HuH-7.5 (cell line): ENCODE measurements at regions not wholly inside any gene's neighbourhood (a gene's known extent, or its start where the extent isn't known, plus 50 kb on each side); places are given as distances from the start of the nearest gene placed in this dataset.
"Not testable (repeated sequence)": the region's sequence is repeated elsewhere in the genome, so short reads cannot be mapped to it uniquely, and the experiment has no call there.

Experiments
- DNase-seq: peaks from one replicate; pipeline ENCODE4 v3.0.0; 2011; ENCODE audit warnings: low spot score

GRCh38 chr15:63434576-63435186, 53.0 kb upstream of the CA12 start:
- DNase-seq, result no peak

- no peak for DNase-seq
These were observed 53.7 kb upstream of the CA12 start for GRCh38 chr15:63435204-63435820.

- no peak for DNase-seq
These were observed 54.7 kb upstream of the CA12 start for GRCh38 chr15:63436341-63436740.

GRCh38 chr15:63436872-63437375, 55.3 kb upstream of the CA12 start:
- DNase-seq, result peak; percentile 30

DNA sequence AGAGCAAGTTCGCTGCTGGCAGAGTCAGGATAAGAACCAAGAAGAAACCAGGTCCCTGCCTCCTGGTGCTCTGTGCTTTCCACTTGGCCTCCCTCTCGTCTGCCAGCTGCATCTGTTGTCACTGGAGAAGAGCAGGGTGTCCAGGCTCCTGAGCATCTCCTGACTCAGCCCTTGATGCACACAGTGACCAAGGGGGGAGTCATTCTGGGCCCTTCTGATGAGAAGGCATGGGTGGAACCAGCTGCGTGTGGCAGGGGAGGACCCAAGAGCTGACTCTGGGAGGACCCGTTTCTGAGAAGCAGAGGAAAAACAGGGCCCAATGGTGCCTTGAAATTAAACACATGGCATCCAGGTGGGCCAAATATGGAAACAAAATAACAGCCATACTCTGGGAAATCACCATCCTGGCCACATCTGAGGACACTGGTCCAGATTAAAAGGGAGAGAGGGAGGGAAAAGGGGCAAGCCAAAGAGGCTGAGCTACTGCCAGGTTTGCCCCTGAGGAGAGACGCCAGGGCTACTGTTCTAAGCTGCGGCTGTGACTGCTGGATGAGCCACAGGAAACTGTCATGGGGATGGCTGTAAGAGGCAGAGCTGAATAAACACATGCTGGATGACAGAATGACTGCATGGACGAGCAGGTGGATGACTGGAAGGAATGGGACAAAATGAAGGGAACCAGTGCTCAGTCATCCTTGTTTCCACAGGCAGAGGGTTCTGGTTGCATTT, 58.1 kb upstream of the CA12 start:
- DNase-seq, result no peak

- no peak for DNase-seq
These were observed 58.6 kb upstream of the CA12 start for GRCh38 chr15:63440265-63440648.

DNA sequence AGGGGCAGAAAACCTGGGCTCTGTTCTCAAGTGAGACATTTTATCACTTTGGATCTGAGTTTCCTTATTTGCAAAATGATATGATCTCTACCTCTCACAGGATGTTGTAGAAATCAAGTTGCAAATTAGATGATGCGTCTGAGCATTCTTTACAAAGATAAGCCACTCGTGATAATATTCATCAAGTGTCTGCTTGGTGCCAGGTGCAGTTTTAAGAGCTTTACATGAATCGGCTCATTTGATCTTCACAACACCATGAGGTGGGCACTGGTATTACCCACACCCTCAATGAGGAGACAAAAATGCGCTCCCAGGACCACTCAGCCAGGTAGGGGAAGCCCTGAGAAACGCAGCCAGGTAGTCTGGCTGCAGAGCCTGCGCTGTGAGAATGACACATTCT, 59.1 kb upstream of the CA12 start:
- no peak for DNase-seq

DNA sequence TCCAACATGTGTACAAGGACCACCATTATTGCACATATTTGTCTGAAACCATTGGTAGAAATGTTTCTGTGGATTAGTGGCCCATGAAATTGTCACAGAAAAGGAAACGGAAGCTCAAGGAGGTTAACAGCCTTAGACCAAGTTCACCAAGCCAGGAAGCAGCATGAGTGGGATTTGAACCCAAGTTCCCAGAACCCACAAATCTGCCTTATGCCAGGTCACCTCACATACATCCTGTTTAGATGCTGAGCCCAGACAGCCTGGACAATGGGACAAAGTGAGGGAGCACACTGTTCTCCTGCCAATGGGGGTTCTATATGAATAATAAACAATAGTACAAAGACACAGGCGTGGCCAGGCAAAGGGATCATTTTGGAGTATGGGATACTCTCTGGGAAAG, 59.6 kb upstream of the CA12 start:
- no peak for DNase-seq

DNA sequence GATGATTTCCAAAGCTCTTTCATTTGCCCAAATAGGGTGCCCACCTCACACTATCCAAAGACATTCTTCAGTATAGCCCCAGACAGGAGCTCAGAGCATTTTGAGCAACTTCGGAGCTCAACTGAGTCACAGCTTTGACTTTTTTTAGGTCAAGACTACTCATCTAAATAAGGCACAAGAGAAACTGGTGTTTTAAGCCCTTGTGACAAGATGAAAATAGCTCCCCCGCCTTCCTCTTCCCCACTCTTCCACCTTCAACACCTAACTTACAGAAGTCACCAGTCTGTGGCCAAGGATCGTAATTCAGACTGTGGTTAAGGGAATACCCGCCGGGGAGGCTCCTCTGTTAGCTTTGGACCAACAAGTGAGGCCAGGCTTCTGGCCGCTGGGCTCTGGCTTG, 60.4 kb upstream of the CA12 start:
- no peak for DNase-seq

GRCh38 chr15:63444611-63445010, 59.8 kb upstream of the USP3 start:
- no peak for DNase-seq

- DNase-seq, result no peak
These were observed 58.1 kb upstream of the USP3 start for GRCh38 chr15:63446255-63446654.

GRCh38 chr15:63447017-63447676, 57.2 kb upstream of the USP3 start:
- no peak for DNase-seq

GRCh38 chr15:63448266-63448665, 56.1 kb upstream of the USP3 start:
- DNase-seq, result no peak

GRCh38 chr15:63448872-63449555, 55.4 kb upstream of the USP3 start:
- not testable (repeated sequence) for DNase-seq

- no peak for DNase-seq
These were observed 54.7 kb upstream of the USP3 start for GRCh38 chr15:63449731-63450130.

- DNase-seq, result no peak
These were observed 53.5 kb upstream of the USP3 start for GRCh38 chr15:63450884-63451225.

GRCh38 chr15:63451671-63452315, 52.6 kb upstream of the USP3 start:
- DNase-seq, result no peak

DNA sequence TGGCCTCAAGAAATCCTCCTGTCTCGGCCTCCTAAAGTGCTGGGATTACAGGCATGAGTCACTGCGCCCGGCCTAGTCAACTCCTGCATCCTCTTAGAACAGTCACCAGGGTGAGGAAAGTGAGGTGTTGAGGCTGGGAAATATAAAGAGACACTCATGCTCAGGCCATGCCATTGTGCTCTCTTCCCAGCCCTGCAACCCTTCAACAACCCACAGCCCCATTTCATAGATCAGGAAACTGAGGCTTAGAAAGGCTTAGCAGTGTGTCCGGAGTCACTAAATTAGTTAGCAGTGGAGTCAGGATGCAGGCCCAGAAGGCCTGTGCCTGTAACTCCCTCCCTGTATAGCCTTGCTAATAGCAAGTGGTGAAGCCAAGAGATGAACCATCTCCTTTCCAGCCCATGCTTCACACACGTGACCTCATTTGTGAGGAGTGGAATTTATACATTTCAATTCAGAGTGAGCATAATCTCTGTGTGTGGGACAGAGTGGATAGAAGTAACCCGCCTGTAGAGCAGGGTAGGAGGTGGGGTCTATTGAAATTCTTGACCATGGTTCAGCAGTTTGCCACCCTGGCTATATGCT, 51.7 kb upstream of the USP3 start:
- no peak for DNase-seq

GRCh38 chr15:63453186-63453905, 51.0 kb upstream of the USP3 start:
- no peak for DNase-seq

GRCh38 chr15:63454503-63455211, 49.7 kb upstream of the USP3 start:
- no peak for DNase-seq
